MM.1S (cell line): ENCODE measurements at regions not wholly inside any gene's neighbourhood (a gene's known extent, or its start where the extent isn't known, plus 50 kb on each side); places are given as distances from the start of the nearest gene placed in this dataset.

ENCODE experiments used
- DNase-seq: peaks from one replicate; pipeline ENCODE4 v3.0.0-alpha.2; 2015
- H2AFZ ChIP-seq: fragments of 300-600 bp; sonication (generic); 2 replicates; pipeline ENCODE4 v1.6.0; 2016; ENCODE audit warnings: antibody characterized with exemption, low read length
- H3F3A ChIP-seq: fragments of 300-600 bp; sonication (generic); 2 replicates; pipeline ENCODE4 v1.6.1; 2016; ENCODE audit warnings: mild to moderate bottlenecking, antibody characterized with exemption, low read length, moderate library complexity, mixed read lengths; ENCODE audit not compliant: insufficient read depth
- H3K27ac ChIP-seq: fragments of 300-600 bp; sonication (generic); 2 replicates; pipeline ENCODE4 v1.5.1; 2016; ENCODE audit warnings: mild to moderate bottlenecking, low read length
- H3K27me3 ChIP-seq: fragments of 300-600 bp; sonication (generic); replicated peaks from 2 replicates; pipeline ENCODE4 v1.6.0; 2016; ENCODE audit warnings: low read length; ENCODE audit not compliant: insufficient read depth
- H3K36me3 ChIP-seq: fragments of 300-600 bp; sonication (generic); replicated peaks from 2 replicates; pipeline ENCODE4 v1.6.1; 2016; ENCODE audit warnings: mild to moderate bottlenecking, low read length, mixed read lengths; ENCODE audit not compliant: insufficient read depth
- H3K4me1 ChIP-seq: fragments of 300-600 bp; sonication (generic); 2 replicates; pipeline ENCODE4 v1.6.1; 2016; ENCODE audit warnings: low read length, mixed read lengths
- H3K4me2 ChIP-seq: fragments of 300-600 bp; sonication (generic); 2 replicates; pipeline ENCODE4 v1.6.0; 2016; ENCODE audit warnings: low read depth, low read length
- H3K4me3 ChIP-seq: fragments of 300-600 bp; sonication (generic); 2 replicates; pipeline ENCODE4 v1.5.1; 2016; ENCODE audit warnings: low read length, mixed read lengths
- H3K79me2 ChIP-seq: fragments of 300-600 bp; sonication (generic); 2 replicates; pipeline ENCODE4 v1.6.1; 2016; ENCODE audit warnings: mixed run types, low read length, mixed read lengths
- H3K9ac ChIP-seq: fragments of 300-600 bp; sonication (generic); 2 replicates; pipeline ENCODE4 v1.6.1; 2016; ENCODE audit warnings: low read length, mixed read lengths
- H3K9me2 ChIP-seq: fragments of 300-600 bp; sonication (generic); replicated peaks from 2 replicates; pipeline ENCODE4 v1.6.1; 2016; ENCODE audit warnings: mild to moderate bottlenecking, low read length, mixed read lengths; ENCODE audit not compliant: insufficient read depth
- H3K9me3 ChIP-seq: fragments of 300-600 bp; sonication (generic); replicated peaks from 2 replicates; pipeline ENCODE4 v1.6.1; 2016; ENCODE audit warnings: mild to moderate bottlenecking, low read length, mixed read lengths; ENCODE audit not compliant: insufficient read depth
- H4K20me1 ChIP-seq: fragments of 300-600 bp; sonication (generic); 2 replicates; pipeline ENCODE4 v1.6.1; 2016; ENCODE audit warnings: mild to moderate bottlenecking, low read length, moderate library complexity, mixed read lengths; ENCODE audit not compliant: insufficient read depth
- EZH2 ChIP-seq: fragments of 300-600 bp; sonication (generic); optimal IDR thresholded peaks from 2 replicates; pipeline ENCODE3; 2017; ENCODE audit warnings: low read depth, mild to moderate bottlenecking, antibody characterized with exemption, low read length, mixed read lengths
- EZH2phosphoT487 ChIP-seq: fragments of 300-600 bp; sonication (generic); IDR thresholded peaks from 2 replicates; pipeline ENCODE4 v1.6.1; 2018; ENCODE audit warnings: antibody characterized with exemption, low read length
- TF ChIP-seq, protein P1 (sequence below): fragments of 300-600 bp; sonication (generic); IDR thresholded peaks from 2 replicates; pipeline ENCODE4 v1.5.1; 2016; ENCODE audit warnings: antibody characterized with exemption, low read length, mixed read lengths

DNA sequence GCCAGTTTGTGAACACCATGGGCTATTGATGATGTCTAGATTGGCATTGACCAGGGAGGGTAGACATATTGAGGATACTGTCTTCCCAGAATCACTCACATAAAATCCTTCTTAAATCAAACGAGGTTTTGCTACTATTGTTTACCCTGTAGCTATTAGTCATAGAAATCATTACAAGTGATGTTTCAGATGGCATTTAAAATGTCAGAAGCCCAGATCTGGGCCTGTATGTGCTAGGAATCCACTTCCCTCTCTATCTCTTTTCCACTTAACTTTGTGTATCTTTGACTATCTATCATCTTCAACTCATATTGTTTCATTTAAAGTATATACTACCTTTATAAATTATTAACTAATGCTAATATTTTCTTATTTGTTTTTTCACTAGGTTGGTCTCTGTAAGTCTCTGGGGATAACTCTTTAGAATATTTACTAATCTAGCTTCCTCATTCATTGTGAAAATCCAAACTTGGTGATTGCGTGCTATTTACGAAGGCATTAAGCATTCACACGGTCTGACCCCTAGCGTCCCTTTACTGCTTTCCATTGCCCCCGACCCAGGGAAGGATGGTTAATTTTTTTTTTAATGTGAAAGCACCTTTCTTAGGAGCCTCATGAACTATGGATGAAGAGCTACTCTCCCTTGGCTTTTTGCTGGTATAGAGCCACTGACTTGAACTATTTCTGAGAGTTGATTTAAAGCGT lies 281.8 kb downstream of the GPATCH2 start:
- Histone ChIP-seq H2AFZ (no peak overlapping the region), H3K4me2 (no peak overlapping the region), H3K79me2 (no peaks in the 10 kb centered on the region), H3K9me3 (no peaks in the 10 kb centered on the region), H3K9me2 (no peaks in the 10 kb centered on the region), H3K27ac (no peak overlapping the region), H3K4me1 (no peaks in the 10 kb centered on the region), H3K27me3 (no peaks in the 10 kb centered on the region), H3F3A (no peaks in the 10 kb centered on the region), H3K4me3 (no peak overlapping the region), H3K9ac (no peak overlapping the region), H3K36me3 (no peaks in the 10 kb centered on the region), H4K20me1 (no peaks in the 10 kb centered on the region)
- TF ChIP-seq, protein P1, sequence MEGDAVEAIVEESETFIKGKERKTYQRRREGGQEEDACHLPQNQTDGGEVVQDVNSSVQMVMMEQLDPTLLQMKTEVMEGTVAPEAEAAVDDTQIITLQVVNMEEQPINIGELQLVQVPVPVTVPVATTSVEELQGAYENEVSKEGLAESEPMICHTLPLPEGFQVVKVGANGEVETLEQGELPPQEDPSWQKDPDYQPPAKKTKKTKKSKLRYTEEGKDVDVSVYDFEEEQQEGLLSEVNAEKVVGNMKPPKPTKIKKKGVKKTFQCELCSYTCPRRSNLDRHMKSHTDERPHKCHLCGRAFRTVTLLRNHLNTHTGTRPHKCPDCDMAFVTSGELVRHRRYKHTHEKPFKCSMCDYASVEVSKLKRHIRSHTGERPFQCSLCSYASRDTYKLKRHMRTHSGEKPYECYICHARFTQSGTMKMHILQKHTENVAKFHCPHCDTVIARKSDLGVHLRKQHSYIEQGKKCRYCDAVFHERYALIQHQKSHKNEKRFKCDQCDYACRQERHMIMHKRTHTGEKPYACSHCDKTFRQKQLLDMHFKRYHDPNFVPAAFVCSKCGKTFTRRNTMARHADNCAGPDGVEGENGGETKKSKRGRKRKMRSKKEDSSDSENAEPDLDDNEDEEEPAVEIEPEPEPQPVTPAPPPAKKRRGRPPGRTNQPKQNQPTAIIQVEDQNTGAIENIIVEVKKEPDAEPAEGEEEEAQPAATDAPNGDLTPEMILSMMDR = no peak
- TF ChIP-seq EZH2 (no peak), EZH2phosphoT487 (no peak)
- no peak for DNase-seq

DNA sequence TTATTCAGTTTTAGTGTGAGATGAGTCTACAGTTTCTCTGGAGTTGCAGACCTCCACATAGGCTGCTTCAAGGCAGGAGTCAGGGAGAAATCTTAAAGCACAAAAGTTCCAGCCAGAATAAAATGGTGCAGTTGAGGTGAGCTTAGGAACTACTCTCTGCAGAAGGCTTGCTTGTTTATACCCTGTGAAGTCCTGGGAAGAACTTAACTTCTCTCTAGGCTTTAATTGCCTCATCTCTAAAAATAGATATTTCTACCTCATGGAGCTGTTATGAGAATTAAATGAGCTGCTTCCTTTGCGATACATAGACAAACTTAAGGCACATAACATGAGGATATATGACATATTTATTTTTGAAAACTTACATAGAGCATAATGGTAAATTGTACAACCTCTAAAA lies 286.2 kb downstream of the GPATCH2 start:
- no peaks in the 10 kb centered on the region for H3K79me2 ChIP-seq
- no peak overlapping the region for H3K9ac ChIP-seq
- no peak for DNase-seq
- H3K4me1 ChIP-seq = peaks cover 12% of the 10 kb centered on the region
- H3K4me2 ChIP-seq = no peak overlapping the region
- no peak overlapping the region for H3K27ac ChIP-seq
- no peaks in the 10 kb centered on the region for H3K27me3 ChIP-seq
- no peaks in the 10 kb centered on the region for H3F3A ChIP-seq
- TF ChIP-seq EZH2 (no peak), EZH2phosphoT487 (no peak)
- TF ChIP-seq, protein P1 = no peak
- no peaks in the 10 kb centered on the region for H3K9me3 ChIP-seq
- no peaks in the 10 kb centered on the region for H3K9me2 ChIP-seq
- no peaks in the 10 kb centered on the region for H4K20me1 ChIP-seq
- no peaks in the 10 kb centered on the region for H3K36me3 ChIP-seq
- H2AFZ ChIP-seq = no peak overlapping the region
- no peak overlapping the region for H3K4me3 ChIP-seq

DNA sequence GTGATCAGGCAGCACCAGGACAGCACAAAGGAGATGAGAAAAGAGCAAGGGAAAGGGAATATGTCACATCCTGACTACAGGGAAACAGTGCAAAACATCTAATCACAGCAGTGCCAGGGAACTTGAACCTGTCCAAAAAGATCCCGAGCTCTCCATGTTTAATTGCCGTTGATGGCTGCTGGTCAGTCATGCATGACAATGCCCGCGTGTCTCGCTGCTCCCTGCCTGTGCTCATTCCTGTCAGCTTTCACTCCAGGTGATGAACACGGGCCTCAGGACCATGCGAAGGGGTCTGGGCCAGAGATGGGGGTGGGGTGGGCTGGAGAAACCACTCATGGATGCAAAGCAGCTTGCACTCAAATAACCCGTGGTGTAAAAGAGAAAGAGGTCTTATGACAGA lies 287.0 kb downstream of the GPATCH2 start:
- Histone ChIP-seq H3K79me2 (no peaks in the 10 kb centered on the region), H3K36me3 (no peaks in the 10 kb centered on the region), H3K9me3 (no peaks in the 10 kb centered on the region), H3K9me2 (no peaks in the 10 kb centered on the region), H4K20me1 (no peaks in the 10 kb centered on the region), H3K9ac (no peak overlapping the region), H3K27me3 (no peaks in the 10 kb centered on the region), H2AFZ (no peak overlapping the region), H3F3A (no peaks in the 10 kb centered on the region), H3K4me3 (no peak overlapping the region), H3K4me1 (peaks cover 12% of the 10 kb centered on the region), H3K4me2 (no peak overlapping the region), H3K27ac (no peak overlapping the region)
- TF ChIP-seq, protein P1 = no peak
- no peak for TF ChIP-seq EZH2phosphoT487
- TF ChIP-seq EZH2 = no peak
- DNase-seq = no peak
